Mammary epithelial cell (primary cell): ENCODE measurements at regions not wholly inside any gene's neighbourhood (a gene's known extent, or its start where the extent isn't known, plus 50 kb on each side); places are given as distances from the start of the nearest gene placed in this dataset.

Experiments
- CTCF ChIP-seq, 2 donors: IDR thresholded peaks in 1 of 2; conservative IDR thresholded peaks in 1 of 2; 2 replicates each; pipeline ENCODE4 v1.5.1; 2011 to 2012; ENCODE audit warnings: inconsistent platforms in 2 of 2, low read length in 2 of 2, mild to moderate bottlenecking in 2 of 2, control low read depth in 1 of 2, low read depth in 1 of 2; ENCODE audit not compliant: insufficient read depth in 1 of 2; ENCODE audit errors: extremely low read depth in 1 of 2
- EZH2 ChIP-seq: IDR thresholded peaks from 2 replicates; pipeline ENCODE4 v1.6.1; 2012; ENCODE audit warnings: low read length, inconsistent platforms, borderline replicate concordance

DNA sequence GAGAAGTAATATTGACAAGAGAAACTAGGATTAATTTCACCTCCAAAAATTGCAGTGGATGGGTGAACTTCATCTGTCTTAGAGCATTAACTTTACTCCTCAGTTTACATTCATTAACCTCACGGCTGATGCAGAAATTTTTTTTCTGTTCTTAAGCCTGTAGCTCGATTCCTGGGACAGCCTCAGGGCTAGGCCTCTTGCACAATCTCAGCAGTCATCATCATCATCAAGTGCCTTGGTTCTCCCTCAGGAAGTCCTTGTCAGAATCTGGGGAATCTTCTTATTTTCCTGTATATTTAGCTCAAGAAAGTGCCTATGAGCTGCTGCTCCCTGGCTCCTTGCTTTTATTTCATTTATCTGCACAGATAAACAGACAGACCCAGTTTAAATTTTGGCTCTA, 1272.2 kb upstream of the LRRTM1 start:
- TF ChIP-seq CTCF (conservative IDR thresholded peaks at IDR 0.05 in 1 of 2, IDR thresholded peaks at IDR 0.05 in 1 of 2; ENCODE audit: extremely low read depth in 1 of 2, insufficient read depth in 1 of 2, low read depth in 1 of 2, low read length in 2 of 2): no peak
- TF ChIP-seq EZH2: no peak
